ENCODE measurements at regions not wholly inside any gene's neighbourhood (a gene's known extent, or its start where the extent isn't known, plus 50 kb on each side); places are given as distances from the start of the nearest gene placed in this dataset.

DNA sequence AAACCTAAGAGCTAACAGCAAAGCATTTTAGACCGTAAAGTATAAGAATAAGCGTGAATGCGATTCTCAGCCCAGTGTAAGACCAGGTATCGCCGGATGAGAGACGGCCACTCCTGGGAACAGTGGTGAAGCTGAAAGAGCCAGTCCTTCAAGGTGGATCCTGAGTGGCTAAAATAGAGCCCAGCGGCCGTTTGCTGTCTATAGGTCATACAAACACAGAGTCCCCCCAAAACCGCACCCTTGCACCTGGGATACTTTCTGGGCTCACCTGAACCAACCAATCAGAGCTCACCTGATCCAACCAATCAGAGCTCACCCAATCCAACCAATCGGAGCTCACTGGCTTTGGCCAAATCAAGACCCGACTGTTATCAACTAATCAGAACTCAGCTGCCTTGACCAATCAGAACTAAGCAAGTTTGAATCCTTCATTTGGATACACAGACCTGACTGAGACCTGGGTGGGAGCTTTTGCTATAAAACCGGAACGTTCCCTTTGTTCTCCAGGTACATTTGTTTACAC is 248.2 kb downstream of the DLL1 start:
- Histone ChIP-seq H3K4ac (ENCODE audit: low read depth, low read length) (no peak overlapping the region), H3K4me1 (ENCODE audit: control insufficient read depth in 1 of 2, insufficient read depth in 2 of 2, low read length in 2 of 2) (peaks cover 7 to 12% of the 10 kb centered on the region in 2 experiments), H2AK5ac (ENCODE audit: low read length) (no peak overlapping the region), H3K79me1 (ENCODE audit: low read length) (no peaks in the 10 kb centered on the region), H3K4me3 (ENCODE audit: low read depth, low read length) (no peak overlapping the region), H3K23ac (ENCODE audit: low read length) (no peak overlapping the region), H4K12ac (ENCODE audit: low read depth, low read length) (no peak overlapping the region), H2BK120ac (ENCODE audit: insufficient read depth, low read length, poor library complexity) (no peak overlapping the region), H2AFZ (ENCODE audit: insufficient read depth, low read length, poor library complexity) (no peak overlapping the region), H3K9me3 (ENCODE audit: insufficient read depth, low read depth, low read length) (peaks cover 8% of the 10 kb centered on the region), H3K14ac (ENCODE audit: low read length) (no peak overlapping the region), H3K9ac (ENCODE audit: low read length) (no peak overlapping the region), H3K27me3 (ENCODE audit: insufficient read depth, low read length) (no peaks in the 10 kb centered on the region), H4K8ac (ENCODE audit: low read depth, low read length) (no peak overlapping the region), H3K79me2 (ENCODE audit: control insufficient read depth, insufficient read depth, low read length, poor library complexity) (no peaks in the 10 kb centered on the region), H4K91ac (ENCODE audit: low read depth, low read length) (no peak overlapping the region), H2BK5ac (ENCODE audit: low read depth, low read length, poor library complexity) (no peak overlapping the region), H3K27ac (ENCODE audit: low read depth, low read length) (no peak overlapping the region), H3K18ac (ENCODE audit: low read length) (no peak overlapping the region), H2BK12ac (ENCODE audit: low read length) (no peak overlapping the region), H3K4me2 (ENCODE audit: low read length) (no peak overlapping the region), H3K36me3 (ENCODE audit: control insufficient read depth in 1 of 2, insufficient read depth in 2 of 2, low read length in 2 of 2) (no peaks in the 10 kb centered on the region)
- no CpG with 5 or more reads among the region's 13 CpGs for WGBS (ENCODE audit: extremely low coverage, insufficient coverage, insufficient read length)
- no peak for DNase-seq

DNA sequence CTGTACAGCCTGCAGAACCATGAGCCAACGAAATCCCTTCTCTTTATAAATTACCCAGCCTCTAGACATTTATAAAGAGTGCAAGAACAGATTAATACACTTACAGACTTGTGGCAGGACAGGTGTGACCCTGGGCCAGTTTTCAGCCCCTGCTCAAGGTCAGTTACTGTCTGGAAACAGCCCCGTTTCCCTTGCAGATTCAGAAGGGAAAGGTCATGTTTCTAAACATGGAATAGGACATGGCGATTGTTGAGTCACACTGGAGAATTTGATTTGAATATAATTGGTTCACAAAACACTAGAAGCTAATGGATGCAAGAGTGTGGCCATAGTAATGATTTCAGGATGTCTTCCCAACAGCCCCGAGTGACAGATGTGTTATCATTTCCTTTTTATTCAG is 248.8 kb downstream of the DLL1 start:
- no peak overlapping the region for H4K91ac ChIP-seq (ENCODE audit: low read depth, low read length)
- no peak overlapping the region for H4K8ac ChIP-seq (ENCODE audit: low read depth, low read length)
- H3K23ac ChIP-seq (ENCODE audit: low read length), result no peak overlapping the region
- no peak overlapping the region for H2BK12ac ChIP-seq (ENCODE audit: low read length)
- no peak overlapping the region for H3K14ac ChIP-seq (ENCODE audit: low read length)
- no peak overlapping the region for H2BK120ac ChIP-seq (ENCODE audit: insufficient read depth, low read length, poor library complexity)
- no peaks in the 10 kb centered on the region for H3K79me1 ChIP-seq (ENCODE audit: low read length)
- H2AK5ac ChIP-seq (ENCODE audit: low read length), result no peak overlapping the region
- DNase-seq, result no peak
- no peak overlapping the region for H3K4ac ChIP-seq (ENCODE audit: low read depth, low read length)
- WGBS (ENCODE audit: extremely low coverage, insufficient coverage, insufficient read length), result no CpG with 5 or more reads among the region's 4 CpGs
- no peak overlapping the region for H3K4me3 ChIP-seq (ENCODE audit: low read depth, low read length)
- no peak overlapping the region for H4K12ac ChIP-seq (ENCODE audit: low read depth, low read length)
- no peaks in the 10 kb centered on the region for H3K79me2 ChIP-seq (ENCODE audit: control insufficient read depth, insufficient read depth, low read length, poor library complexity)
- H3K4me1 ChIP-seq (ENCODE audit: control insufficient read depth in 1 of 2, insufficient read depth in 2 of 2, low read length in 2 of 2), result peaks cover 10 to 17% of the 10 kb centered on the region in 2 experiments
- H2BK5ac ChIP-seq (ENCODE audit: low read depth, low read length, poor library complexity), result no peak overlapping the region
- no peaks in the 10 kb centered on the region for H3K27me3 ChIP-seq (ENCODE audit: insufficient read depth, low read length)
- no peak overlapping the region for H3K9ac ChIP-seq (ENCODE audit: low read length)
- no peaks in the 10 kb centered on the region for H3K36me3 ChIP-seq (ENCODE audit: control insufficient read depth in 1 of 2, insufficient read depth in 2 of 2, low read length in 2 of 2)
- H2AFZ ChIP-seq (ENCODE audit: insufficient read depth, low read length, poor library complexity), result no peak overlapping the region
- peaks cover 8% of the 10 kb centered on the region for H3K9me3 ChIP-seq (ENCODE audit: insufficient read depth, low read depth, low read length)
- no peak overlapping the region for H3K4me2 ChIP-seq (ENCODE audit: low read length)
- no peak overlapping the region for H3K27ac ChIP-seq (ENCODE audit: low read depth, low read length)
- no peak overlapping the region for H3K18ac ChIP-seq (ENCODE audit: low read length)

DNA sequence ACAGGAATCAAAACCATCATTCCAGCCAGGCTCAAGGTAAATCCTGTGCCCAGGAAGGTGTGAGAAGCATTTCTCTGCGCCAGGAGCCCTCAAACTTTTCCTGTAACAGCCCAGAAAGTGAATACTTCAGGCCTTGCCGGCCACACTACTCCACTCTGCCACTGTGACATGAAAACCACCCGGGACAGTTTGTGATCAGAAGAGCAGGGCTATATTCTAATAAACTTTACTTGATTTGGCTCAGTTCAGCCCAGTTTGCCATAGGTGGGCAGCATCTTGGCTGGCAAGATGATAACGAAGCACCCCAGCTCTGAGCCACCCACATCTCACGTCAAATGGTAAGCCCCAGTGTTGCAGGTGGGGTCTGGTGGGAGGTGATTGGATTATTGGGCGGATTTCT is 249.4 kb downstream of the DLL1 start:
- Histone ChIP-seq H3K27me3 (ENCODE audit: insufficient read depth, low read length) (no peaks in the 10 kb centered on the region), H3K23ac (ENCODE audit: low read length) (no peak overlapping the region), H3K18ac (ENCODE audit: low read length) (no peak overlapping the region), H2BK5ac (ENCODE audit: low read depth, low read length, poor library complexity) (no peak overlapping the region), H3K4me2 (ENCODE audit: low read length) (no peak overlapping the region), H3K4me3 (ENCODE audit: low read depth, low read length) (no peak overlapping the region), H3K79me2 (ENCODE audit: control insufficient read depth, insufficient read depth, low read length, poor library complexity) (no peaks in the 10 kb centered on the region), H2BK120ac (ENCODE audit: insufficient read depth, low read length, poor library complexity) (no peak overlapping the region), H3K4me1 (ENCODE audit: control insufficient read depth in 1 of 2, insufficient read depth in 2 of 2, low read length in 2 of 2) (peaks cover 14 to 20% of the 10 kb centered on the region in 2 experiments), H3K9ac (ENCODE audit: low read length) (no peak overlapping the region), H3K4ac (ENCODE audit: low read depth, low read length) (no peak overlapping the region), H2AK5ac (ENCODE audit: low read length) (no peak overlapping the region), H2AFZ (ENCODE audit: insufficient read depth, low read length, poor library complexity) (no peak overlapping the region), H3K27ac (ENCODE audit: low read depth, low read length) (no peak overlapping the region), H4K8ac (ENCODE audit: low read depth, low read length) (no peak overlapping the region), H4K91ac (ENCODE audit: low read depth, low read length) (no peak overlapping the region), H3K79me1 (ENCODE audit: low read length) (no peaks in the 10 kb centered on the region), H3K9me3 (ENCODE audit: insufficient read depth, low read depth, low read length) (peaks cover 8% of the 10 kb centered on the region), H2BK12ac (ENCODE audit: low read length) (no peak overlapping the region), H4K12ac (ENCODE audit: low read depth, low read length) (no peak overlapping the region), H3K14ac (ENCODE audit: low read length) (no peak overlapping the region), H3K36me3 (ENCODE audit: control insufficient read depth in 1 of 2, insufficient read depth in 2 of 2, low read length in 2 of 2) (no peaks in the 10 kb centered on the region)
- no CpG with 5 or more reads among the region's 6 CpGs for WGBS (ENCODE audit: extremely low coverage, insufficient coverage, insufficient read length)
- no peak for DNase-seq

DNA sequence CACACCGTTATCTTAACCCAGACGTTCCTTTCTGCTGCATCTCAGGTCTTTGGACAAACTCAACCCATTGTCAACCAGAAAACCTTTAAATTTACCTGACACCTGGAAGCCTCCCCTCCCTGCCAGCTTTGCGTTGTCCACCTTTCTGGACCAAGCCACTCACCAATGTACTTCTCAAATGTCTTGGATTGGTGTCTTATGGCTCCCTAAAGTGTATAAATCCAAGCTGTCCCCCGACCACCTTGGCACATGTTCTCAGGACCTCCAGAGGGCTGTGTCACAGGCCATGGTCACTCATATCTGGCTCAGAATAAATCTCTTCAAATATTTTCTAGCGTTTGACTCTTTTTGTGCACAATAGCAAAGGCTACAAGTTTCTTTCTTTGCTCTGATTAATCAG is 250.0 kb downstream of the DLL1 start:
- no peak overlapping the region for H2AK5ac ChIP-seq (ENCODE audit: low read length)
- peaks cover 8% of the 10 kb centered on the region for H3K9me3 ChIP-seq (ENCODE audit: insufficient read depth, low read depth, low read length)
- no peak overlapping the region for H2BK5ac ChIP-seq (ENCODE audit: low read depth, low read length, poor library complexity)
- no peak overlapping the region for H4K8ac ChIP-seq (ENCODE audit: low read depth, low read length)
- no peak for DNase-seq
- H3K36me3 ChIP-seq (ENCODE audit: control insufficient read depth in 1 of 2, insufficient read depth in 2 of 2, low read length in 2 of 2), result no peaks in the 10 kb centered on the region
- H3K4me3 ChIP-seq (ENCODE audit: low read depth, low read length), result no peak overlapping the region
- H3K23ac ChIP-seq (ENCODE audit: low read length), result no peak overlapping the region
- H3K9ac ChIP-seq (ENCODE audit: low read length), result no peak overlapping the region
- H3K27me3 ChIP-seq (ENCODE audit: insufficient read depth, low read length), result no peaks in the 10 kb centered on the region
- no peak overlapping the region for H3K4me2 ChIP-seq (ENCODE audit: low read length)
- no peaks in the 10 kb centered on the region for H3K79me1 ChIP-seq (ENCODE audit: low read length)
- no peak overlapping the region for H2BK12ac ChIP-seq (ENCODE audit: low read length)
- H3K14ac ChIP-seq (ENCODE audit: low read length), result no peak overlapping the region
- no peak overlapping the region for H4K91ac ChIP-seq (ENCODE audit: low read depth, low read length)
- no peak overlapping the region for H2BK120ac ChIP-seq (ENCODE audit: insufficient read depth, low read length, poor library complexity)
- H3K4me1 ChIP-seq (ENCODE audit: control insufficient read depth in 1 of 2, insufficient read depth in 2 of 2, low read length in 2 of 2), result peaks cover 14 to 20% of the 10 kb centered on the region in 2 experiments
- no CpG with 5 or more reads among the region's 5 CpGs for WGBS (ENCODE audit: extremely low coverage, insufficient coverage, insufficient read length)
- H3K79me2 ChIP-seq (ENCODE audit: control insufficient read depth, insufficient read depth, low read length, poor library complexity), result no peaks in the 10 kb centered on the region
- no peak overlapping the region for H4K12ac ChIP-seq (ENCODE audit: low read depth, low read length)
- no peak overlapping the region for H3K27ac ChIP-seq (ENCODE audit: low read depth, low read length)
- no peak overlapping the region for H3K18ac ChIP-seq (ENCODE audit: low read length)
- no peak overlapping the region for H2AFZ ChIP-seq (ENCODE audit: insufficient read depth, low read length, poor library complexity)
- H3K4ac ChIP-seq (ENCODE audit: low read depth, low read length), result no peak overlapping the region

Measured in trophoblast cell (in vitro differentiated cells and primary cell).